ENCODE measurements at regions not wholly inside any gene's neighbourhood (a gene's known extent, or its start where the extent isn't known, plus 50 kb on each side); places are given as distances from the start of the nearest gene placed in this dataset.

- Histone ChIP-seq H3K4me2 (no peak overlapping the region), H3K36me3 (replicated peaks in 1 of 2; ENCODE audit: control insufficient read depth in 1 of 2, insufficient read depth in 2 of 2, low read length in 1 of 2) (no peaks in the 10 kb centered on the region), H3K27ac (ENCODE audit: low read depth in 2 of 2, low read length in 1 of 2) (peak overlapping the region in 1 of 2 experiments; percentile 14; a peak in 1 of 4 replicates), H2AFZ (ENCODE audit: low read depth) (no peak overlapping the region), H4K20me1 (ENCODE audit: insufficient read depth) (no peaks in the 10 kb centered on the region), H3F3A (replicated peaks; ENCODE audit: insufficient read depth) (no peaks in the 10 kb centered on the region), H3K4me3 (ENCODE audit: low read depth in 2 of 2, low read length in 1 of 2) (no peak overlapping the region), H3K4me1 (ENCODE audit: control insufficient read depth in 1 of 2, insufficient read depth in 2 of 2, low read depth in 1 of 2, low read length in 1 of 2) (peaks cover 0 to 7% of the 10 kb centered on the region in 2 experiments; a peak in 1 of 4 replicates), H3K27me3 (ENCODE audit: insufficient read depth) (no peaks in the 10 kb centered on the region), H3K9ac (no peak overlapping the region), H3K79me2 (ENCODE audit: insufficient read depth) (no peaks in the 10 kb centered on the region), H3K9me2 (0 out of 2 replicates have a peak, but pooled peaks cover 7% of the 10 kb centered on the region), H3K9me3 (no peaks in the 10 kb centered on the region; the same call in 1 of the 2 replicates)
- DNase-seq = peak; percentile 6
- 8% methylated on average over 3 of the region's 3 CpGs for WGBS (ENCODE audit: low lambda C conversion rate)
- ChIA-PET POLR2A (no interaction called here), CTCF (interaction anchor here (0.6 kb wide), 1 partner anchor 1252 kb away, joined by 3 read pairs; no protein-coding TSS in a partner anchor)
- TF ChIP-seq USF1 (IDR thresholded peaks at IDR 0.05; ENCODE audit: borderline replicate concordance, low read depth) (no peak), MAX (IDR thresholded peaks at IDR 0.05; ENCODE audit: low read depth) (no peak), RFX5 (IDR thresholded peaks at IDR 0.05; ENCODE audit: low read length) (no peak), NRF1 (IDR thresholded peaks at IDR 0.05; ENCODE audit: low read depth, low read length) (no peak), TEAD4 (IDR thresholded peaks at IDR 0.05; ENCODE audit: borderline replicate concordance, insufficient read depth) (no peak), FOXJ3 (CRISPR knock-in tag; IDR thresholded peaks at IDR 0.05) (no peak), GATA2 (CRISPR knock-in tag; IDR thresholded peaks at IDR 0.05) (no peak), GABPA (IDR thresholded peaks at IDR 0.05; ENCODE audit: low read depth) (no peak), CHD2 (IDR thresholded peaks at IDR 0.05; ENCODE audit: low read length, partially characterized antibody) (no peak), EP300 (IDR thresholded peaks at IDR 0.05; ENCODE audit: borderline replicate concordance in 1 of 2, low read depth in 1 of 2, low read length in 1 of 2) (no peak), EZH2phosphoT487 (IDR thresholded peaks at IDR 0.05; ENCODE audit: borderline replicate concordance, low read depth) (no peak), FOSL2 (IDR thresholded peaks at IDR 0.05; ENCODE audit: borderline replicate concordance, low read depth) (no peak), REST (IDR thresholded peaks at IDR 0.05; ENCODE audit: low read depth, low read length) (no peak), TAF1 (IDR thresholded peaks at IDR 0.05; ENCODE audit: borderline replicate concordance, low read depth, low read length) (no peak), MEF2A (IDR thresholded peaks at IDR 0.05; ENCODE audit: borderline replicate concordance, low read depth) (no peak), RXRA (IDR thresholded peaks at IDR 0.05; ENCODE audit: borderline replicate concordance, low read depth) (no peak), ZBTB33 (IDR thresholded peaks at IDR 0.05; ENCODE audit: borderline replicate concordance, low read depth) (no peak), USF2 (IDR thresholded peaks at IDR 0.05; ENCODE audit: borderline replicate concordance, low read depth, low read length) (no peak), ELF1 (IDR thresholded peaks at IDR 0.05) (no peak), RCOR1 (IDR thresholded peaks at IDR 0.05; ENCODE audit: low read length) (no peak)
These were observed 468.8 kb upstream of the KIF2B start for GRCh38 chr17:53353919-53354351.
